Upper lobe of left lung (tissue), 4 donors: ENCODE measurements at regions not wholly inside any gene's neighbourhood (a gene's known extent, or its start where the extent isn't known, plus 50 kb on each side); places are given as distances from the start of the nearest gene placed in this dataset.

ENCODE experiments used
- CTCF ChIP-seq, 6 experiments: fragments of 450-650 bp in 4 of 6; fragments of 200-600 bp in 2 of 6; sonication (generic) in 2 of 6; IDR thresholded peaks; one replicate each; pipeline ENCODE4 v1.5.1; 2016 to 2019; ENCODE audit warnings: antibody characterized with exemption in 6 of 6
- EP300 ChIP-seq, 4 donors: sonication (generic); formaldehyde crosslinking; IDR thresholded peaks; one replicate each; pipeline ENCODE4 v1.5.1; 2017; ENCODE audit warnings: antibody characterized with exemption in 4 of 4, control low read depth in 2 of 4
- POLR2A ChIP-seq, 4 donors: fragments of 450-650 bp; IDR thresholded peaks; one replicate each; pipeline ENCODE4 v1.5.1; 2016 to 2017; ENCODE audit warnings: antibody characterized with exemption in 4 of 4, mild to moderate bottlenecking in 2 of 4

- TF ChIP-seq POLR2A (IDR thresholded peaks at IDR 0.05) = no peak
- no peak for TF ChIP-seq EP300 (IDR thresholded peaks at IDR 0.05)
- no peak for TF ChIP-seq CTCF (IDR thresholded peaks at IDR 0.05)
Observed at GRCh38 chr1:97004743-97005142, 283.2 kb downstream of the PTBP2 start.
